ENCODE measurements at regions not wholly inside any gene's neighbourhood (a gene's known extent, or its start where the extent isn't known, plus 50 kb on each side); places are given as distances from the start of the nearest gene placed in this dataset.

DNA sequence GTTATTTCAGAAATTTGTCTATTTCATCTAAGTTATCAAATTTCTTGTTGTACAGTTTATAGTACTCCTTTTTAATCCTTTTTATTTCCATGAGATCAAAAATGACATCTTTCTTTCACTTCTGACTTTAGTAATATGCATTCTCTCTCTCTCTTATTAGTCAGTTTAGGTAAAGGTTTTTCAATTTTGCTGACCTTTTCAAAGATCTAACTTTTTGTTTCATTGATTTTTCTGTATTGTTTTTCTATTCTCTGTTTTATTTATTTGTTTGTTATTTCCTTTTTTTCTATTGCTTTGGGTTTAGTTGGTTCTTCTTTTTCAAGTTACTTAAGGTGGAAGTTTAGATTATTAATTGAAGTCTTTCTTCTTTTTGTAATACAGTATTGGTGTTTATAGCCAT, 294.2 kb downstream of the CCDC85A start (continued):
- no peak for TF ChIP-seq POU5F1 (IDR thresholded peaks at IDR 0.05; ENCODE audit: low read depth, low read length)

DNA sequence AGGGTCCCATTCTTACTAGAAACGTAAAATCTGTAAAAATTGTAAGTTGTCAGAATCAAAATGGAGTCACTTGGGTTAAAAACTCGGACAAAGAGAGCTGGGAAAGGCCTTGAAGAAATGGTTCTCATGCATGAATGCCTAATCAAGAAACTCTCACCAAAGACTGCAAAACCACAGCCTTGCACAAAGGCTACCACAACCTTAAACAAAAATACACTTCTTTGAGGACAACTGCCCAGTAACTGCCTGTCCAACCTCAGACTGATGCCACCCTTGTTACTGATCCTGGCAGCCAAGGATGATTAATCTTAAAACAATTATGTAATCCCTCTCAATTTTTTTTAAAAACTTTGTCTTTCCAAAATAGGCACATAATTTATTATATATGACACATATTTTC, 299.3 kb downstream of the CCDC85A start:
- H3K9me3 ChIP-seq (ENCODE audit: insufficient read depth in 2 of 2, low read depth in 1 of 2, low read length in 1 of 2): no peaks in the 10 kb centered on the region
- no peak overlapping the region for H3K4me2 ChIP-seq (ENCODE audit: insufficient read depth in 1 of 2, low read depth in 2 of 2, low read length in 2 of 2)
- no peak overlapping the region for H3K56ac ChIP-seq (replicated peaks; ENCODE audit: insufficient read length, low read depth, low read length)
- CTCF ChIA-PET (ENCODE audit: partially characterized antibody): no interaction called here
- H4K5ac ChIP-seq (ENCODE audit: insufficient read length, low read depth, low read length): no peak overlapping the region
- no peak overlapping the region for H2BK12ac ChIP-seq (ENCODE audit: low read depth, low read length)
- H2BK20ac ChIP-seq (ENCODE audit: low read length): no peak overlapping the region
- H3K4me1 ChIP-seq (replicated peaks in 1 of 4; ENCODE audit: control insufficient read depth in 3 of 4, insufficient read depth in 4 of 4, low read length in 3 of 4): no peaks in the 10 kb centered on the region
- no peak overlapping the region for H2BK5ac ChIP-seq (ENCODE audit: low read depth, low read length)
- H3K27ac ChIP-seq (ENCODE audit: low read depth, low read length): no peak overlapping the region
- H3K4ac ChIP-seq (replicated peaks; ENCODE audit: insufficient read length, low read depth, low read length): no peak overlapping the region
- H3K36me3 ChIP-seq (ENCODE audit: control insufficient read depth in 2 of 4, insufficient read depth in 4 of 4, low read length in 3 of 4): no peaks in the 10 kb centered on the region
- no peak overlapping the region for H2BK120ac ChIP-seq (replicated peaks; ENCODE audit: low read depth, low read length)
- H3K4me3 ChIP-seq (ENCODE audit: extremely low read depth in 1 of 4, insufficient read depth in 2 of 4, low read depth in 3 of 4, low read length in 4 of 4): no peak overlapping the region
- H4K8ac ChIP-seq (ENCODE audit: extremely low read depth, insufficient read depth, low read length): no peak overlapping the region
- H3K23ac ChIP-seq (ENCODE audit: insufficient read length): no peak overlapping the region
- H3K79me2 ChIP-seq (ENCODE audit: control insufficient read depth in 1 of 2, insufficient read depth in 2 of 2, low read length in 2 of 2): no peaks in the 10 kb centered on the region
- H3K14ac ChIP-seq (ENCODE audit: insufficient read length): no peak overlapping the region
- no peaks in the 10 kb centered on the region for H3K27me3 ChIP-seq (replicated peaks in 1 of 4; ENCODE audit: control insufficient read depth in 3 of 4, extremely low read depth in 1 of 4, insufficient read depth in 3 of 4, low read length in 3 of 4)
- H2AFZ ChIP-seq (ENCODE audit: low read length): no peak overlapping the region
- no peak for FAIRE-seq
- no peaks in the 10 kb centered on the region for H3K23me2 ChIP-seq (ENCODE audit: low read depth, low read length)
- H4K91ac ChIP-seq (replicated peaks; ENCODE audit: insufficient read length, low read length): no peak overlapping the region
- no peak overlapping the region for H2AK5ac ChIP-seq (ENCODE audit: low read depth, low read length)
- H4K20me1 ChIP-seq (replicated peaks in 1 of 2; ENCODE audit: control insufficient read depth in 1 of 2, insufficient read depth in 2 of 2, low read length in 2 of 2): no peaks in the 10 kb centered on the region
- 82% methylated on average over 2 of the region's 2 CpGs; no CpG with 5 or more reads in 1 of the 2 experiments for WGBS, 2 experiments (ENCODE audit: extremely low coverage in 1 of 2, insufficient coverage in 1 of 2, insufficient read length in 1 of 2, insufficient replicate concordance in 2 of 2, low coverage in 1 of 2, low lambda C conversion rate in 2 of 2, missing lambda C conversion rate in 1 of 2)
- H2BK15ac ChIP-seq (ENCODE audit: low read length): no peak overlapping the region
- no peak overlapping the region for H3K18ac ChIP-seq (ENCODE audit: extremely low read depth, low read length)
- no peak for DNase-seq (ENCODE audit: low read depth in 1 of 2, low spot score in 2 of 2)
- no peaks in the 10 kb centered on the region for H3K79me1 ChIP-seq (ENCODE audit: low read depth, low read length)
- POLR2A ChIA-PET (ENCODE audit: partially characterized antibody): no interaction called here
- no peak overlapping the region for H3K9ac ChIP-seq (replicated peaks in 1 of 4; ENCODE audit: extremely low read depth in 1 of 4, low read depth in 3 of 4, low read length in 3 of 4)
- TF ChIP-seq TBP (IDR thresholded peaks at IDR 0.05; ENCODE audit: low read depth, low read length) (no peak), BACH1 (IDR thresholded peaks at IDR 0.05; ENCODE audit: low read length) (no peak), EZH2 (IDR thresholded peaks at IDR 0.05; ENCODE audit: low read depth, low read length, severe bottlenecking) (no peak), CBX8 (IDR thresholded peaks at IDR 0.05; ENCODE audit: borderline replicate concordance, low read depth, low read length) (no peak), TAF1 (IDR thresholded peaks at IDR 0.05; ENCODE audit: low read depth, low read length) (no peak), KDM5A (IDR thresholded peaks at IDR 0.05; ENCODE audit: low read length) (no peak), HDAC2 (IDR thresholded peaks at IDR 0.05; ENCODE audit: borderline replicate concordance in 1 of 2, low read depth in 2 of 2, low read length in 2 of 2) (no peak)
- TF ChIP-seq, protein P1, sequence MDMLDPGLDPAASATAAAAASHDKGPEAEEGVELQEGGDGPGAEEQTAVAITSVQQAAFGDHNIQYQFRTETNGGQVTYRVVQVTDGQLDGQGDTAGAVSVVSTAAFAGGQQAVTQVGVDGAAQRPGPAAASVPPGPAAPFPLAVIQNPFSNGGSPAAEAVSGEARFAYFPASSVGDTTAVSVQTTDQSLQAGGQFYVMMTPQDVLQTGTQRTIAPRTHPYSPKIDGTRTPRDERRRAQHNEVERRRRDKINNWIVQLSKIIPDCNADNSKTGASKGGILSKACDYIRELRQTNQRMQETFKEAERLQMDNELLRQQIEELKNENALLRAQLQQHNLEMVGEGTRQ (IDR thresholded peaks at IDR 0.05; ENCODE audit: low read length): no peak

Measured in H1 (cell line).